PC-9 (cell line): ENCODE measurements at regions not wholly inside any gene's neighbourhood (a gene's known extent, or its start where the extent isn't known, plus 50 kb on each side); places are given as distances from the start of the nearest gene placed in this dataset.

Experiments
- BruUV-seq: library from RNA; stranded (reverse); fragments of 400-500 nt; replicated peaks from 2 replicates; lab custom pipeline; 2021; lab: Mats Ljungman, UMichigan
- CTCF ChIA-PET: fragments of 300-600 bp; sonication (Branson Sonifier 250); formaldehyde crosslinking; loops from one replicate; lab custom pipeline; 2022; ENCODE audit warnings: antibody characterized with exemption; lab: Charles Lee
- POLR2A ChIA-PET: fragments of 300-600 bp; sonication (Branson Sonifier 250); formaldehyde crosslinking; loops from one replicate; lab custom pipeline; 2022; ENCODE audit warnings: antibody characterized with exemption; ENCODE audit not compliant: unreplicated experiment; lab: Charles Lee
- DNase-seq, 2 experiments: peaks; one replicate each; pipeline versions ENCODE4 v3.0.0 to v3.0.0-alpha.2; 2015 to 2022; ENCODE audit warnings: mixed read lengths in 1 of 2
- H2AFZ ChIP-seq: fragments of 200-600 bp; sonication (generic); 2 replicates; pipeline ENCODE4 v1.8.1; 2017; ENCODE audit warnings: antibody characterized with exemption
- H3F3A ChIP-seq: fragments of 200-600 bp; sonication (generic); 2 replicates; pipeline ENCODE4 v1.8.1; 2017; ENCODE audit warnings: antibody characterized with exemption, mild to moderate bottlenecking, low read depth; ENCODE audit not compliant: insufficient read depth
- H3K27ac ChIP-seq: fragments of 200-600 bp; sonication (generic); 2 replicates; pipeline ENCODE4 v1.6.1; 2016; ENCODE audit warnings: mixed run types
- H3K27me3 ChIP-seq: fragments of 200-600 bp; sonication (generic); 2 replicates; pipeline ENCODE4 v1.6.1; 2016; ENCODE audit warnings: low read depth, mixed run types; ENCODE audit not compliant: insufficient read depth
- H3K36me3 ChIP-seq: fragments of 200-600 bp; sonication (generic); 2 replicates; pipeline ENCODE4 v1.6.1; 2016; ENCODE audit warnings: low read depth, mixed run types
- H3K4me1 ChIP-seq: fragments of 200-600 bp; sonication (generic); replicated peaks from 2 replicates; pipeline ENCODE4 v1.6.1; 2016; ENCODE audit warnings: mixed run types; ENCODE audit not compliant: insufficient read depth
- H3K4me2 ChIP-seq: fragments of 200-600 bp; sonication (generic); 2 replicates; pipeline ENCODE4 v1.6.1; 2017; ENCODE audit warnings: mixed run types
- H3K4me3 ChIP-seq: fragments of 200-600 bp; sonication (generic); 2 replicates; pipeline ENCODE4 v1.6.1; 2016; ENCODE audit warnings: mixed run types
- H3K79me2 ChIP-seq: fragments of 200-600 bp; sonication (generic); 2 replicates; pipeline ENCODE4 v1.6.1; 2017; ENCODE audit warnings: low read depth, mixed run types
- H3K9me2 ChIP-seq: fragments of 200-600 bp; sonication (generic); 2 replicates; pipeline ENCODE4 v1.8.1; 2017; ENCODE audit warnings: mild to moderate bottlenecking; ENCODE audit not compliant: insufficient read depth
- H3K9me3 ChIP-seq: fragments of 200-600 bp; sonication (generic); 2 replicates; pipeline ENCODE4 v1.8.1; 2016; ENCODE audit warnings: low read depth; ENCODE audit not compliant: insufficient read depth
- H4K20me1 ChIP-seq: fragments of 200-600 bp; sonication (generic); 2 replicates; pipeline ENCODE4 v1.8.1; 2017; ENCODE audit not compliant: insufficient read depth
- EZH2 ChIP-seq: fragments of 200-600 bp; sonication (generic); IDR thresholded peaks from 2 replicates; pipeline ENCODE4 v1.8.0; 2017; ENCODE audit warnings: antibody characterized with exemption, low read depth
- intact Hi-C: fragments of 100-400 bp; cut with micrococcal nuclease; formaldehyde crosslinking; loops from one replicate; pipeline ENCODE4 v1.10.0; 2022; ENCODE audit not compliant: unreplicated experiment
- TF ChIP-seq, protein P1 (sequence below): fragments of 200-600 bp; sonication (generic); conservative IDR thresholded peaks from 2 replicates; pipeline ENCODE4 v1.6.1; 2017; ENCODE audit warnings: mixed run types, antibody characterized with exemption, mild to moderate bottlenecking, moderate library complexity

DNA sequence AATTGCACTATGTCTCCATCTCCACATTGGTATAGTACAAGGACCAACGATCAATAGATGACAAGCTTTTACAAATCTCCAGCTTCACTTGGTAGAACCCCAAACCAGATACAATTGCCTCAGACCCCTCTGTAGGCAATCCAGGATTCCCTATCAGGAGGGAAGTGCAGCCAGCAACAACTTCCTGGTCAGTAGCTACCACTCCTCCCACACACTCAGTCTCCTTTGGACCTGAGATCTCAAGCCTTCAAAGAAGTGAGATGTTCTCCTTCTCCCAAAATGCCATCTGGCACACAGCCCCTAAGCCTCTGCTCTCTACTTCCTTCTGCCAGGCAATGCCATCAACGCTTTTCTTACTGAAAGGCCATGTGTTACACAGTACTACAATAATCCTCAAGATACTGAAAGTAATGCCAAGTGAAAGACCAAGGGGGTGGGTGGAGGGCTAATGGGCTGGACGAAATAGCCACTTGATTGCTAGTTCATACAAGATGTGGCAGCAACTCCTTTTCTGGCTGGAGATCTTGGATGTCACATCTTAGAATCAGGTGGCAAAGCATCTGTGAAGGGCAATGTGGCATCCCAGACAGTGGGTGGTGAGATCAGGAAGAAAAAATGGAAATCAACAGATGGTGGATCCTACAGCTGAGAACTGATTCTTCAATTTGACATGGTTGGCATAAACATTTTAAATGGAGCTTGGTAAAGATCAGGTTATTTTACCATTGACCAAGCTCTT, 75.3 kb upstream of the ACP3 start:
- Histone ChIP-seq H3K27ac (no peak overlapping the region), H3F3A (no peaks in the 10 kb centered on the region), H2AFZ (no peak overlapping the region), H3K27me3 (no peaks in the 10 kb centered on the region), H4K20me1 (no peaks in the 10 kb centered on the region), H3K4me1 (no peaks in the 10 kb centered on the region), H3K36me3 (no peaks in the 10 kb centered on the region), H3K4me2 (no peak overlapping the region), H3K9me2 (no peaks in the 10 kb centered on the region; the same call in 1 of the 2 replicates), H3K4me3 (no peak overlapping the region), H3K79me2 (no peaks in the 10 kb centered on the region), H3K9me3 (no peaks in the 10 kb centered on the region)
- ChIA-PET CTCF (no interaction called here), POLR2A (interaction anchor here (0.6 kb wide), 1 partner anchor 1809 kb away, joined by 9 read pairs; no protein-coding TSS in a partner anchor)
- no peak for DNase-seq
- BruUV-seq, result no TSS peak
- TF ChIP-seq, protein P1, sequence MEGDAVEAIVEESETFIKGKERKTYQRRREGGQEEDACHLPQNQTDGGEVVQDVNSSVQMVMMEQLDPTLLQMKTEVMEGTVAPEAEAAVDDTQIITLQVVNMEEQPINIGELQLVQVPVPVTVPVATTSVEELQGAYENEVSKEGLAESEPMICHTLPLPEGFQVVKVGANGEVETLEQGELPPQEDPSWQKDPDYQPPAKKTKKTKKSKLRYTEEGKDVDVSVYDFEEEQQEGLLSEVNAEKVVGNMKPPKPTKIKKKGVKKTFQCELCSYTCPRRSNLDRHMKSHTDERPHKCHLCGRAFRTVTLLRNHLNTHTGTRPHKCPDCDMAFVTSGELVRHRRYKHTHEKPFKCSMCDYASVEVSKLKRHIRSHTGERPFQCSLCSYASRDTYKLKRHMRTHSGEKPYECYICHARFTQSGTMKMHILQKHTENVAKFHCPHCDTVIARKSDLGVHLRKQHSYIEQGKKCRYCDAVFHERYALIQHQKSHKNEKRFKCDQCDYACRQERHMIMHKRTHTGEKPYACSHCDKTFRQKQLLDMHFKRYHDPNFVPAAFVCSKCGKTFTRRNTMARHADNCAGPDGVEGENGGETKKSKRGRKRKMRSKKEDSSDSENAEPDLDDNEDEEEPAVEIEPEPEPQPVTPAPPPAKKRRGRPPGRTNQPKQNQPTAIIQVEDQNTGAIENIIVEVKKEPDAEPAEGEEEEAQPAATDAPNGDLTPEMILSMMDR, result no peak
- no peak for TF ChIP-seq EZH2
- intact Hi-C loops, result no loop called here

DNA sequence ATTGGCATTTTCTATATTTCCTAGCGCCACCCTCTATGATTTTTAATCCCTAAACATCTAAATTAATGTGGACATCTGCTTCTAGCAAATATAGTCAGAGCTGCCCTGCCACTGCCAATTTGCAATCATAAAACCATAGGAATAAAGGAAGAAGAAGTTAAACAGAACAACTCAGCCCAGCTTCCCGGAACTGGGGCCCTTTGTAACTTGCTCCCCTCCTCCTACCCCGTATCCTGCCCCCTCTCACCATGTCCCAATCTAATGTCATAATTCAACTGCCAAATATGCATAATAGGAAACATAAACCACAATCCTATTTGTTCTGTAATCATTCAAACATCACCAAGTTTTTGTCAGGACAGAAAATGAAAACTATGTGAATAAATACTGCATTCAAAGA, 74.4 kb upstream of the ACP3 start:
- Histone ChIP-seq H3K27me3 (no peaks in the 10 kb centered on the region), H4K20me1 (no peaks in the 10 kb centered on the region), H3F3A (no peaks in the 10 kb centered on the region), H3K4me3 (no peak overlapping the region), H3K36me3 (no peaks in the 10 kb centered on the region), H3K4me2 (no peak overlapping the region), H3K9me3 (no peaks in the 10 kb centered on the region), H3K79me2 (no peaks in the 10 kb centered on the region), H3K4me1 (no peaks in the 10 kb centered on the region), H2AFZ (no peak overlapping the region), H3K9me2 (no peaks in the 10 kb centered on the region; the same call in 1 of the 2 replicates), H3K27ac (no peak overlapping the region)
- BruUV-seq, result no TSS peak
- ChIA-PET POLR2A (no interaction called here), CTCF (no interaction called here)
- DNase-seq, result no peak
- TF ChIP-seq, protein P1, result no peak
- TF ChIP-seq EZH2, result no peak
- intact Hi-C loops, result no loop called here

DNA sequence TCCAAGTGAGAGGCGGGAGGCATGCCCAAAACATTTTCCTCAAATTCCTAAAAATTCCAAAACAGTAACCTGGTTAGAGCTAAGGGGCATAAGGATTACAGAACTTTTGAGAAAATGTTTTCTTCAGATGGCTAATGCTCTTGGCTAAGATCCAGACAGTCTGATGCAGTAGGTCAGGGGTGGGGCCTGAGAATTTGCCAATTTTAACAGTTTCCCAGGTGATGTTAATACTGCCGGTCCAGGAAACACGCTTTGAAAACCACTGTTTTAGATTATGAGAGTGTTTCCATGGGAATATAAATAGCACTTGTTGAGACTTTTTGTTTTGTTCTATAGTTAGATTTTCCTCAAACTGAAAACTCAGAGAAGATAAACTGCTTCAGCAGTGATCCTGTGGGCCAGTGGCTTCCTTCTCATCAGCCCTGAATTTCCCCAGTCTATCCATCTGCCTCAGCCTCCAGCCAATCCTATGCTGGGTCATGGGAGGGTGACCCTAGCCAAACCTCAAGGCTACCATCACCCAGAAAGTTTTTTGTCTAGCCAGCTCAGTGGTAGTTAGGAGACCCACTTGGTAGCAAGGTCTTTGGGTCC, 71.6 kb upstream of the ACP3 start:
- no peaks in the 10 kb centered on the region; the same call in 1 of the 2 replicates for H3K9me2 ChIP-seq
- H3K4me2 ChIP-seq, result no peak overlapping the region
- DNase-seq, result peak; percentile 13 to 38
- no peaks in the 10 kb centered on the region for H3K4me1 ChIP-seq
- H4K20me1 ChIP-seq, result no peaks in the 10 kb centered on the region
- no peak overlapping the region for H3K27ac ChIP-seq
- CTCF ChIA-PET, result interaction anchor here (1.0 kb wide), 1 partner anchor 106 kb away, joined by 4 read pairs; no protein-coding TSS in a partner anchor
- TF ChIP-seq EZH2, result no peak
- TF ChIP-seq, protein P1, result no peak
- H2AFZ ChIP-seq, result no peak overlapping the region
- H3K79me2 ChIP-seq, result no peaks in the 10 kb centered on the region
- H3K9me3 ChIP-seq, result no peaks in the 10 kb centered on the region
- POLR2A ChIA-PET, result no interaction called here
- intact Hi-C loops, result no loop called here
- H3K36me3 ChIP-seq, result no peaks in the 10 kb centered on the region
- H3F3A ChIP-seq, result no peaks in the 10 kb centered on the region
- no peaks in the 10 kb centered on the region for H3K27me3 ChIP-seq
- no peak overlapping the region for H3K4me3 ChIP-seq
- no TSS peak for BruUV-seq
